GM23248 (cell line): ENCODE measurements at regions not wholly inside any gene's neighbourhood (a gene's known extent, or its start where the extent isn't known, plus 50 kb on each side); places are given as distances from the start of the nearest gene placed in this dataset.

ENCODE experiments used
- EZH2 ChIP-seq: fragments of 200-600 bp; sonication (generic); IDR thresholded peaks from 2 replicates; pipeline ENCODE4 v1.6.1; 2018; ENCODE audit warnings: antibody characterized with exemption, mild to moderate bottlenecking; ENCODE audit not compliant: insufficient read depth, poor library complexity, severe bottlenecking
- EZH2phosphoT487 ChIP-seq: fragments of 200-600 bp; sonication (generic); IDR thresholded peaks from 2 replicates; pipeline ENCODE4 v1.6.1; 2018; ENCODE audit warnings: antibody characterized with exemption, moderate library complexity, mild to moderate bottlenecking, low read depth; ENCODE audit not compliant: insufficient read depth

GRCh38 chr1:196155586-196155985, 452.7 kb downstream of the KCNT2 start:
- TF ChIP-seq EZH2 (no peak), EZH2phosphoT487 (no peak)
